ENCODE measurements at regions not wholly inside any gene's neighbourhood (a gene's known extent, or its start where the extent isn't known, plus 50 kb on each side); places are given as distances from the start of the nearest gene placed in this dataset.

DNA sequence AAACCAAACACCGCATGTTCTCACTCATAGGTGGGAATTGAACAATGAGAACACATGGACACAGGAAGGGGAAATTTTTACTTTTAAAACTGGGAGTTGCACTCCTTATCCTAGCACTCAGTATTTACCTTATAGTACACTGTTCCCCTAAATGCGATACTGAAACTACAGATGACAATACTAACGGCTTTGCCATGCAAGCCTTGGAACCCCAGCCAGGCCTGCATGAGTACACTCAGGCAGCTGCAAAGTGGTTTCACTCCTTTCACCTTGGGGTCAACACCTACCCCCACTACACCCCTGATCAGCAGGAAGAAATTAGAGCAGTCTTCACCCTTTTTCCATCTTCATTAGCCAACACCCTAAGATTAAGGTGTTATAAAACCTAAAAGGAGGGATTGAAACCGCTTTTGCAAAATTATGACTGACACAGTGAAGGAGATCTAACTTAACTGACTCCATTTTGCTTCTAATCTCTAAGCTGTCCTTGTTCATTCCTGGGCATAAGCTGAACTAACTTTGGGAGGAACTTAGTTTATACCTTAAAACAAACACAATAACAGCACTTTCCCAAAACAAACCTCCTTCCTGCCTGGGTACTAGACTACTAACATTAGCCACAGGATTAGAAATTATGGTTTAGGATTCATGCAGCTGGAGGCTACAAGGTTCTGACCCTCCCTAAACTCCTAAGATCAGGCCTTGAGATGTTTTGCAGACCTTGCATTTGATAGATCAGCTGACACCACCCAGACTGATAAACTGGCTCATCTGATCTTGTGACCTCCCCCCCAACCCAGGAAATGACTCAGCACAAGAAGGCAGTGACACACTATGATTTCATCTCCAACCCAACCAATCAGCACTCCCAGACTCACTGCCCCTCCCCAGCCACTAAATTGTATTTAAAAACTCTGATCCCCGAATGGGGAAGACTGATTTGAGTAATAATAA, 452.1 kb upstream of the PPP2R3A start:
- H3K4me1 ChIP-seq = no peaks in the 10 kb centered on the region
- WGBS, 2 donors = 79 to 82% methylated on average over 5 of the region's 5 CpGs
- ATAC-seq (ENCODE audit: low FRiP score in 2 of 2) (no peak), DNase-seq (no peak)
- H3K36me3 ChIP-seq = no peaks in the 10 kb centered on the region
- no peak overlapping the region for H3K27ac ChIP-seq
- H3K4me3 ChIP-seq = no peak overlapping the region
- no peaks in the 10 kb centered on the region for H3K9me3 ChIP-seq
- TF ChIP-seq POLR2AphosphoS5 (IDR thresholded peaks at IDR 0.05) = no peak
- no peak for TF ChIP-seq EP300 (IDR thresholded peaks at IDR 0.05)
- no peak for TF ChIP-seq POLR2A (IDR thresholded peaks at IDR 0.05)
- TF ChIP-seq, protein P1, sequence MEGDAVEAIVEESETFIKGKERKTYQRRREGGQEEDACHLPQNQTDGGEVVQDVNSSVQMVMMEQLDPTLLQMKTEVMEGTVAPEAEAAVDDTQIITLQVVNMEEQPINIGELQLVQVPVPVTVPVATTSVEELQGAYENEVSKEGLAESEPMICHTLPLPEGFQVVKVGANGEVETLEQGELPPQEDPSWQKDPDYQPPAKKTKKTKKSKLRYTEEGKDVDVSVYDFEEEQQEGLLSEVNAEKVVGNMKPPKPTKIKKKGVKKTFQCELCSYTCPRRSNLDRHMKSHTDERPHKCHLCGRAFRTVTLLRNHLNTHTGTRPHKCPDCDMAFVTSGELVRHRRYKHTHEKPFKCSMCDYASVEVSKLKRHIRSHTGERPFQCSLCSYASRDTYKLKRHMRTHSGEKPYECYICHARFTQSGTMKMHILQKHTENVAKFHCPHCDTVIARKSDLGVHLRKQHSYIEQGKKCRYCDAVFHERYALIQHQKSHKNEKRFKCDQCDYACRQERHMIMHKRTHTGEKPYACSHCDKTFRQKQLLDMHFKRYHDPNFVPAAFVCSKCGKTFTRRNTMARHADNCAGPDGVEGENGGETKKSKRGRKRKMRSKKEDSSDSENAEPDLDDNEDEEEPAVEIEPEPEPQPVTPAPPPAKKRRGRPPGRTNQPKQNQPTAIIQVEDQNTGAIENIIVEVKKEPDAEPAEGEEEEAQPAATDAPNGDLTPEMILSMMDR (IDR thresholded peaks at IDR 0.05) = no peak
- no peaks in the 10 kb centered on the region for H3K27me3 ChIP-seq

DNA sequence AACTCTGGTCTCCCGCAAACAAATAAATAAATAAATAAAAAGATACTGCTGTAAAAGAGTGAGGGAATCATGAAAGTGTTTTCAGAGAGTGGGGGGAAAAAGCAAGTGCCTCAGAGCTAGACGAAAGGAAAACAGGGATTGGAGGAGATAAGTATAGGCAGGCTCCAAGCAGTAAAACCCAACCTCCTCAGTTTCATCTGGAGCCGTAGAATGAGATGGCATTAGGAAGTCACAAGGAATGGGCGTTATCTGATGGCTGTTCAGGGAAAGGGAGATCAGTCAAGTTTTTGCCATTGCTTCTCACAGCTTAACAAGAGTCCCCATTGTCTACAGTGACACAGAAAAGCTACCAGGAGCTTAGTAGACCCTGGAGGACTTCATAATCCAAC, 451.5 kb upstream of the PPP2R3A start:
- 83% methylated on average over 4 of the region's 4 CpGs for WGBS, 2 donors
- no peak overlapping the region for H3K4me3 ChIP-seq
- no peak for TF ChIP-seq POLR2AphosphoS5 (IDR thresholded peaks at IDR 0.05)
- TF ChIP-seq POLR2A (IDR thresholded peaks at IDR 0.05) = no peak
- TF ChIP-seq, protein P1 (IDR thresholded peaks at IDR 0.05) = no peak
- TF ChIP-seq EP300 (IDR thresholded peaks at IDR 0.05) = no peak
- no peaks in the 10 kb centered on the region for H3K4me1 ChIP-seq
- no peak overlapping the region for H3K27ac ChIP-seq
- H3K36me3 ChIP-seq = no peaks in the 10 kb centered on the region
- ATAC-seq (ENCODE audit: low FRiP score in 2 of 2) = no peak
- DNase-seq = no peak
- H3K27me3 ChIP-seq = no peaks in the 10 kb centered on the region
- H3K9me3 ChIP-seq = no peaks in the 10 kb centered on the region

DNA sequence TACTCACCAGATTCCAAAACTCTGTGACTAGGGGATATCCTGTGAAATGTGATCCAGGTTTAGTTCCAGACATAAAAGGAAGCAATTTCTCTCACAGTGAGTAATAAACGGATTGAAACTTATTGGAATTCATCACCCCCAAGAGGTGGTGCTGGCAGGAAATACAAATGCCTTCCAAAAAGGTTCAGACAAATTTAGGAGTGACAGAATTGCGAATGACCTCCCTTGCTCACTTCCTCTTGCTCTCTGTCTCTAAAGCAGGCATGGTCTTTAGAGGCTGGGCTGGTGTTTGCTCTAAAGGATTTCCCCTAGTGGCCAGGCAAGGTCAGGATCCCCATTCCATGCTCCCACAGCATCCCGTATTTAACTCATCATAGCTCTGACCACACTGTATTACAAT, 449.4 kb upstream of the PPP2R3A start:
- Histone ChIP-seq H3K36me3 (no peaks in the 10 kb centered on the region), H3K27ac (no peak overlapping the region), H3K4me1 (no peaks in the 10 kb centered on the region), H3K27me3 (no peaks in the 10 kb centered on the region), H3K4me3 (no peak overlapping the region), H3K9me3 (no peaks in the 10 kb centered on the region)
- WGBS, 2 donors = 21 to 24% methylated on average over 3 of the region's 3 CpGs
- TF ChIP-seq EP300 (IDR thresholded peaks at IDR 0.05) (no peak), POLR2AphosphoS5 (IDR thresholded peaks at IDR 0.05) (no peak), POLR2A (IDR thresholded peaks at IDR 0.05) (no peak)
- TF ChIP-seq, protein P1 (IDR thresholded peaks at IDR 0.05) = no peak
- no peak for DNase-seq
- no peak for ATAC-seq (ENCODE audit: low FRiP score in 2 of 2)

DNA sequence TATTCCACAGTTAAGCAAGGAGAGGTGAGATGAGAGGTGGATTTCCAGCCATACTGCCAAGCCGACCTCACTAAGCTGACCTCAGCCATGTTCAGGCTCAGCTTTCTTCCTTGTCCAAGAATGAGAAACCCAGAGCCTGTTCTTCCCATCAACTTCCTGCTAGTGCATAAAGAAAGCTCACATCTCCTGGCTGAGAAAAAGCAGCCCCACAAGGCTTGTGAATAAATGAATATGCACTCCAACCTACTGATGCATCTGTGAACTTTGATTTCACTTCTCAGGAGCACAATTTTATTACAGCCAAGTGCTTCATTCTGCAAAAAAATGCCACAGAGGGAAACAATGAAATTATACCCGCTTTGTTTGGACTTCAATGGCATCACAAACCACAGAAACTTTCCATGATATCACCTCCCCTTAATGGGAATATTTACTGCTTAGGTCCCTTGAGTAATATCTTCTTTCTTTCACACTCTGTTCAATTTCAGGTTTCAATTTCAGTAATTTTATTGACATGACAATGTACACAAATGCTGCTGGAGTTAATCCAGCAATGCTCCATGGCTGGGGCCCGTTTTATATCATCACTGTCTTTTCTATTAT, 437.0 kb upstream of the PPP2R3A start:
- ATAC-seq (ENCODE audit: low FRiP score in 2 of 2) = no peak
- no peak for DNase-seq
- TF ChIP-seq EP300 (IDR thresholded peaks at IDR 0.05) (no peak), POLR2AphosphoS5 (IDR thresholded peaks at IDR 0.05) (no peak), POLR2A (IDR thresholded peaks at IDR 0.05) (no peak)
- TF ChIP-seq, protein P1 (IDR thresholded peaks at IDR 0.05) = no peak
- Histone ChIP-seq H3K36me3 (no peaks in the 10 kb centered on the region), H3K4me1 (no peaks in the 10 kb centered on the region), H3K27me3 (no peaks in the 10 kb centered on the region), H3K4me3 (no peak overlapping the region), H3K9me3 (no peaks in the 10 kb centered on the region), H3K27ac (no peak overlapping the region)
- WGBS, 2 donors = 69% methylated on average over 3 of the region's 3 CpGs
